ENCODE measurements at regions not wholly inside any gene's neighbourhood (a gene's known extent, or its start where the extent isn't known, plus 50 kb on each side); places are given as distances from the start of the nearest gene placed in this dataset.

DNA sequence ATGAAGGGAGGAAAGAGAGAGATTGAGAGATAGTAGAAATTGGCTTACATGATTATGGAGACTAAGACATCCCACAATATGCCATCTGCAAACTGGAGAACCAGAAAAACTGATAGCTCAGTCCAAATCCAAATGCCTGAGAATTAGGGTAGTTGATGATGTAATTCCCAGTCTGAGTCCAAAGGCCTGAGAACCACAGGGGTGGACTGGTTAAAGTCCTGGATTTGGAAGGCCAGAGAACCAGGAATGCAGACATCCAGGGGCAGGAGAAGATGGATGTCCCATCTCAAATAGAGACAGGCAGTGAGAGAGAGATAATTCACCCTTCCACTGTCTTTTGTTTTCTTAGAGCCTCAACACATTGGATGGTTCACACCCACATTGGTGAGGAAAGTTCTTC lies 345.7 kb upstream of the SPANXN4 start:
- TF ChIP-seq, protein P1, sequence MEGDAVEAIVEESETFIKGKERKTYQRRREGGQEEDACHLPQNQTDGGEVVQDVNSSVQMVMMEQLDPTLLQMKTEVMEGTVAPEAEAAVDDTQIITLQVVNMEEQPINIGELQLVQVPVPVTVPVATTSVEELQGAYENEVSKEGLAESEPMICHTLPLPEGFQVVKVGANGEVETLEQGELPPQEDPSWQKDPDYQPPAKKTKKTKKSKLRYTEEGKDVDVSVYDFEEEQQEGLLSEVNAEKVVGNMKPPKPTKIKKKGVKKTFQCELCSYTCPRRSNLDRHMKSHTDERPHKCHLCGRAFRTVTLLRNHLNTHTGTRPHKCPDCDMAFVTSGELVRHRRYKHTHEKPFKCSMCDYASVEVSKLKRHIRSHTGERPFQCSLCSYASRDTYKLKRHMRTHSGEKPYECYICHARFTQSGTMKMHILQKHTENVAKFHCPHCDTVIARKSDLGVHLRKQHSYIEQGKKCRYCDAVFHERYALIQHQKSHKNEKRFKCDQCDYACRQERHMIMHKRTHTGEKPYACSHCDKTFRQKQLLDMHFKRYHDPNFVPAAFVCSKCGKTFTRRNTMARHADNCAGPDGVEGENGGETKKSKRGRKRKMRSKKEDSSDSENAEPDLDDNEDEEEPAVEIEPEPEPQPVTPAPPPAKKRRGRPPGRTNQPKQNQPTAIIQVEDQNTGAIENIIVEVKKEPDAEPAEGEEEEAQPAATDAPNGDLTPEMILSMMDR (IDR thresholded peaks at IDR 0.05) = no peak
- TF ChIP-seq POLR2A (IDR thresholded peaks at IDR 0.05) = no peak
